ENCODE measurements at regions not wholly inside any gene's neighbourhood (a gene's known extent, or its start where the extent isn't known, plus 50 kb on each side); places are given as distances from the start of the nearest gene placed in this dataset.

DNA sequence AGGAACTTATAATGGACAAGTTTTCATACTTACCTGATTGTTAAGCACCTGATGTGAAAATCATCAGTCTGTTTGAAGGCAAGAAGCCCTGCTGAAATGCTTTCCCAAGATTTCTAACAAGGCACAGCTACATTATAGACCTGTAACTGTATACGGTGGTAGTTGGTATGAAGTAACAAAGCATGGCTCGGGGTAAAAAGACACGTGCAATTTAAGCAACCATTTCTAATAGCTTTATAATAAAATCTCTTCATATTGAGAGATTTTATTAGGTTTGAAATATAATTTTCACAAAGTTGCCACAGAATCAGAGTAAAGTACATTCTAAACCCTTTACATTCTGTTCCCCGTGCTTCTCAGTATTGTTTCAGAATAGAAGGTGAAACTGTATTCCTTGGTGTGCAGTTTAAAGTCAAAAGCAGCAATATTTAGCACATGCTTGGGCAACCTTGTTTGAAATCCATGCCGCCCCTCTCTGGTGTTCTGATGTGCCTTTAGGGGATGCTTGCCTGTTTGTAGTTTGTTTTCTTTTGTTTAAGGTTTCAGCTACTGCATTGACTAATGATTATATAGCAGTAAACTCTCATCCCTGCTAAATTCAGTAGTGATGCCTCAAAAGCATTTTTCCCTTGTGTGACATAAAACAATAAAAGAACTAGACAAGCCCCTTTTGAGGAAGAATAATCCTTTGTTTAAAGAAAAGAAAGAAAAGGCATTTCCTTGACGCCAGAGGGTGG, 125.2 kb upstream of the OBI1 start (continued):
- TF ChIP-seq, protein P1, sequence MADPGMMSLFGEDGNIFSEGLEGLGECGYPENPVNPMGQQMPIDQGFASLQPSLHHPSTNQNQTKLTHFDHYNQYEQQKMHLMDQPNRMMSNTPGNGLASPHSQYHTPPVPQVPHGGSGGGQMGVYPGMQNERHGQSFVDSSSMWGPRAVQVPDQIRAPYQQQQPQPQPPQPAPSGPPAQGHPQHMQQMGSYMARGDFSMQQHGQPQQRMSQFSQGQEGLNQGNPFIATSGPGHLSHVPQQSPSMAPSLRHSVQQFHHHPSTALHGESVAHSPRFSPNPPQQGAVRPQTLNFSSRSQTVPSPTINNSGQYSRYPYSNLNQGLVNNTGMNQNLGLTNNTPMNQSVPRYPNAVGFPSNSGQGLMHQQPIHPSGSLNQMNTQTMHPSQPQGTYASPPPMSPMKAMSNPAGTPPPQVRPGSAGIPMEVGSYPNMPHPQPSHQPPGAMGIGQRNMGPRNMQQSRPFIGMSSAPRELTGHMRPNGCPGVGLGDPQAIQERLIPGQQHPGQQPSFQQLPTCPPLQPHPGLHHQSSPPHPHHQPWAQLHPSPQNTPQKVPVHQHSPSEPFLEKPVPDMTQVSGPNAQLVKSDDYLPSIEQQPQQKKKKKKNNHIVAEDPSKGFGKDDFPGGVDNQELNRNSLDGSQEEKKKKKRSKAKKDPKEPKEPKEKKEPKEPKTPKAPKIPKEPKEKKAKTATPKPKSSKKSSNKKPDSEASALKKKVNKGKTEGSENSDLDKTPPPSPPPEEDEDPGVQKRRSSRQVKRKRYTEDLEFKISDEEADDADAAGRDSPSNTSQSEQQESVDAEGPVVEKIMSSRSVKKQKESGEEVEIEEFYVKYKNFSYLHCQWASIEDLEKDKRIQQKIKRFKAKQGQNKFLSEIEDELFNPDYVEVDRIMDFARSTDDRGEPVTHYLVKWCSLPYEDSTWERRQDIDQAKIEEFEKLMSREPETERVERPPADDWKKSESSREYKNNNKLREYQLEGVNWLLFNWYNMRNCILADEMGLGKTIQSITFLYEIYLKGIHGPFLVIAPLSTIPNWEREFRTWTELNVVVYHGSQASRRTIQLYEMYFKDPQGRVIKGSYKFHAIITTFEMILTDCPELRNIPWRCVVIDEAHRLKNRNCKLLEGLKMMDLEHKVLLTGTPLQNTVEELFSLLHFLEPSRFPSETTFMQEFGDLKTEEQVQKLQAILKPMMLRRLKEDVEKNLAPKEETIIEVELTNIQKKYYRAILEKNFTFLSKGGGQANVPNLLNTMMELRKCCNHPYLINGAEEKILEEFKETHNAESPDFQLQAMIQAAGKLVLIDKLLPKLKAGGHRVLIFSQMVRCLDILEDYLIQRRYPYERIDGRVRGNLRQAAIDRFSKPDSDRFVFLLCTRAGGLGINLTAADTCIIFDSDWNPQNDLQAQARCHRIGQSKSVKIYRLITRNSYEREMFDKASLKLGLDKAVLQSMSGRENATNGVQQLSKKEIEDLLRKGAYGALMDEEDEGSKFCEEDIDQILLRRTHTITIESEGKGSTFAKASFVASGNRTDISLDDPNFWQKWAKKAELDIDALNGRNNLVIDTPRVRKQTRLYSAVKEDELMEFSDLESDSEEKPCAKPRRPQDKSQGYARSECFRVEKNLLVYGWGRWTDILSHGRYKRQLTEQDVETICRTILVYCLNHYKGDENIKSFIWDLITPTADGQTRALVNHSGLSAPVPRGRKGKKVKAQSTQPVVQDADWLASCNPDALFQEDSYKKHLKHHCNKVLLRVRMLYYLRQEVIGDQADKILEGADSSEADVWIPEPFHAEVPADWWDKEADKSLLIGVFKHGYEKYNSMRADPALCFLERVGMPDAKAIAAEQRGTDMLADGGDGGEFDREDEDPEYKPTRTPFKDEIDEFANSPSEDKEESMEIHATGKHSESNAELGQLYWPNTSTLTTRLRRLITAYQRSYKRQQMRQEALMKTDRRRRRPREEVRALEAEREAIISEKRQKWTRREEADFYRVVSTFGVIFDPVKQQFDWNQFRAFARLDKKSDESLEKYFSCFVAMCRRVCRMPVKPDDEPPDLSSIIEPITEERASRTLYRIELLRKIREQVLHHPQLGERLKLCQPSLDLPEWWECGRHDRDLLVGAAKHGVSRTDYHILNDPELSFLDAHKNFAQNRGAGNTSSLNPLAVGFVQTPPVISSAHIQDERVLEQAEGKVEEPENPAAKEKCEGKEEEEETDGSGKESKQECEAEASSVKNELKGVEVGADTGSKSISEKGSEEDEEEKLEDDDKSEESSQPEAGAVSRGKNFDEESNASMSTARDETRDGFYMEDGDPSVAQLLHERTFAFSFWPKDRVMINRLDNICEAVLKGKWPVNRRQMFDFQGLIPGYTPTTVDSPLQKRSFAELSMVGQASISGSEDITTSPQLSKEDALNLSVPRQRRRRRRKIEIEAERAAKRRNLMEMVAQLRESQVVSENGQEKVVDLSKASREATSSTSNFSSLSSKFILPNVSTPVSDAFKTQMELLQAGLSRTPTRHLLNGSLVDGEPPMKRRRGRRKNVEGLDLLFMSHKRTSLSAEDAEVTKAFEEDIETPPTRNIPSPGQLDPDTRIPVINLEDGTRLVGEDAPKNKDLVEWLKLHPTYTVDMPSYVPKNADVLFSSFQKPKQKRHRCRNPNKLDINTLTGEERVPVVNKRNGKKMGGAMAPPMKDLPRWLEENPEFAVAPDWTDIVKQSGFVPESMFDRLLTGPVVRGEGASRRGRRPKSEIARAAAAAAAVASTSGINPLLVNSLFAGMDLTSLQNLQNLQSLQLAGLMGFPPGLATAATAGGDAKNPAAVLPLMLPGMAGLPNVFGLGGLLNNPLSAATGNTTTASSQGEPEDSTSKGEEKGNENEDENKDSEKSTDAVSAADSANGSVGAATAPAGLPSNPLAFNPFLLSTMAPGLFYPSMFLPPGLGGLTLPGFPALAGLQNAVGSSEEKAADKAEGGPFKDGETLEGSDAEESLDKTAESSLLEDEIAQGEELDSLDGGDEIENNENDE (IDR thresholded peaks at IDR 0.05; ENCODE audit: insufficient replicate concordance, low read length) = no peak
- no peak for TF ChIP-seq FOSL1 (IDR thresholded peaks at IDR 0.05; ENCODE audit: insufficient read depth, low read depth, low read length)
- TF ChIP-seq POU5F1 (IDR thresholded peaks at IDR 0.05; ENCODE audit: low read depth, low read length) = no peak
- TF ChIP-seq TAF1 (IDR thresholded peaks at IDR 0.05; ENCODE audit: low read depth, low read length) = no peak
- TF ChIP-seq MAFK (IDR thresholded peaks at IDR 0.05; ENCODE audit: low read depth, low read length) = no peak
- TF ChIP-seq SUZ12 (IDR thresholded peaks at IDR 0.05; ENCODE audit: low read length) = no peak
- TF ChIP-seq ZNF274 (IDR thresholded peaks at IDR 0.05; ENCODE audit: borderline replicate concordance, extremely low read depth, low read length) = no peak
- TF ChIP-seq JUND (IDR thresholded peaks at IDR 0.05; ENCODE audit: low read length) = no peak
- no peak for TF ChIP-seq POLR2A (IDR thresholded peaks at IDR 0.05; ENCODE audit: control extremely low read depth in 1 of 2, low read depth in 2 of 2, low read length in 2 of 2)

All from H1 (cell line).